Duodenal mucosa (tissue), 2 donors: ENCODE measurements at regions not wholly inside any gene's neighbourhood (a gene's known extent, or its start where the extent isn't known, plus 50 kb on each side); places are given as distances from the start of the nearest gene placed in this dataset.

Experiments
- H3K27ac ChIP-seq: one replicate; pipeline ENCODE4 v1.7.0; 2013; ENCODE audit warnings: low read depth, low read length
- H3K27me3 ChIP-seq, 2 donors: one replicate each; pipeline ENCODE4 v1.7.0; 2013; ENCODE audit warnings: low read length in 2 of 2, control low read depth in 1 of 2; ENCODE audit not compliant: insufficient read depth in 2 of 2, control insufficient read depth in 1 of 2
- H3K36me3 ChIP-seq, 2 donors: one replicate each; pipeline ENCODE4 v1.7.0; 2013; ENCODE audit warnings: low read length in 2 of 2, control low read depth in 1 of 2; ENCODE audit not compliant: insufficient read depth in 2 of 2, control insufficient read depth in 1 of 2
- H3K4me1 ChIP-seq, 2 donors: one replicate each; pipeline ENCODE4 v1.7.0; 2013; ENCODE audit warnings: low read length in 2 of 2, control low read depth in 1 of 2; ENCODE audit not compliant: insufficient read depth in 2 of 2, control insufficient read depth in 1 of 2
- H3K4me3 ChIP-seq, 2 donors: one replicate each; pipeline ENCODE4 v1.7.0; 2013; ENCODE audit warnings: low read length in 2 of 2, low read depth in 1 of 2
- H3K9ac ChIP-seq, 2 donors: one replicate each; pipeline ENCODE4 v1.7.0; 2013; ENCODE audit warnings: low read length in 2 of 2, low read depth in 1 of 2
- H3K9me3 ChIP-seq, 2 donors: one replicate each; pipeline ENCODE4 v1.7.0; 2013; ENCODE audit warnings: low read length in 2 of 2, control low read depth in 1 of 2; ENCODE audit not compliant: control insufficient read depth in 1 of 2

- H3K9ac ChIP-seq = no peak overlapping the region
- H3K27me3 ChIP-seq = no peaks in the 10 kb centered on the region
- H3K27ac ChIP-seq = no peak overlapping the region
- H3K4me1 ChIP-seq = no peaks in the 10 kb centered on the region
- H3K9me3 ChIP-seq = no peaks in the 10 kb centered on the region
- H3K4me3 ChIP-seq = no peak overlapping the region
- no peaks in the 10 kb centered on the region for H3K36me3 ChIP-seq
These were observed 344.7 kb downstream of the CDH26 start for GRCh38 chr20:60302875-60303274.

GRCh38 chr20:60304026-60304590 lies 345.9 kb downstream of the CDH26 start:
- Histone ChIP-seq H3K36me3 (no peaks in the 10 kb centered on the region), H3K27ac (no peak overlapping the region), H3K9me3 (no peaks in the 10 kb centered on the region), H3K4me1 (no peaks in the 10 kb centered on the region), H3K27me3 (no peaks in the 10 kb centered on the region), H3K4me3 (no peak overlapping the region), H3K9ac (no peak overlapping the region)

GRCh38 chr20:60304931-60305330 lies 346.7 kb downstream of the CDH26 start:
- no peaks in the 10 kb centered on the region for H3K4me1 ChIP-seq
- H3K9ac ChIP-seq = no peak overlapping the region
- no peaks in the 10 kb centered on the region for H3K9me3 ChIP-seq
- no peaks in the 10 kb centered on the region for H3K36me3 ChIP-seq
- no peaks in the 10 kb centered on the region for H3K27me3 ChIP-seq
- H3K27ac ChIP-seq = no peak overlapping the region
- no peak overlapping the region for H3K4me3 ChIP-seq

GRCh38 chr20:60306105-60306504 lies 347.9 kb downstream of the CDH26 start:
- Histone ChIP-seq H3K4me3 (no peak overlapping the region), H3K36me3 (no peaks in the 10 kb centered on the region), H3K27me3 (no peaks in the 10 kb centered on the region), H3K9ac (no peak overlapping the region), H3K4me1 (no peaks in the 10 kb centered on the region), H3K9me3 (no peaks in the 10 kb centered on the region), H3K27ac (no peak overlapping the region)

GRCh38 chr20:60306551-60306950 lies 348.3 kb downstream of the CDH26 start:
- Histone ChIP-seq H3K9me3 (no peaks in the 10 kb centered on the region), H3K36me3 (no peaks in the 10 kb centered on the region), H3K27me3 (no peaks in the 10 kb centered on the region), H3K4me1 (no peaks in the 10 kb centered on the region), H3K9ac (no peak overlapping the region), H3K27ac (no peak overlapping the region), H3K4me3 (no peak overlapping the region)

GRCh38 chr20:60310560-60311349 lies 352.5 kb downstream of the CDH26 start:
- no peak overlapping the region for H3K4me3 ChIP-seq
- H3K9me3 ChIP-seq = no peaks in the 10 kb centered on the region
- H3K27ac ChIP-seq = no peak overlapping the region
- no peaks in the 10 kb centered on the region for H3K36me3 ChIP-seq
- no peaks in the 10 kb centered on the region for H3K27me3 ChIP-seq
- H3K4me1 ChIP-seq = no peaks in the 10 kb centered on the region
- H3K9ac ChIP-seq = no peak overlapping the region

GRCh38 chr20:60313191-60313590 lies 355.0 kb downstream of the CDH26 start:
- H3K4me3 ChIP-seq = no peak overlapping the region
- no peak overlapping the region for H3K27ac ChIP-seq
- no peaks in the 10 kb centered on the region for H3K36me3 ChIP-seq
- no peak overlapping the region for H3K9ac ChIP-seq
- H3K9me3 ChIP-seq = no peaks in the 10 kb centered on the region
- no peaks in the 10 kb centered on the region for H3K4me1 ChIP-seq
- no peaks in the 10 kb centered on the region for H3K27me3 ChIP-seq

- H3K27ac ChIP-seq = no peak overlapping the region
These were observed 355.4 kb downstream of the CDH26 start for GRCh38 chr20:60313614-60314013.

GRCh38 chr20:60314727-60315126 lies 356.5 kb downstream of the CDH26 start:
- H3K9me3 ChIP-seq = no peaks in the 10 kb centered on the region
- H3K27me3 ChIP-seq = no peaks in the 10 kb centered on the region
- H3K36me3 ChIP-seq = no peaks in the 10 kb centered on the region
- no peak overlapping the region for H3K27ac ChIP-seq
- no peak overlapping the region for H3K9ac ChIP-seq
- H3K4me1 ChIP-seq = no peaks in the 10 kb centered on the region
- H3K4me3 ChIP-seq = no peak overlapping the region

More at GRCh38 chr20:60313614-60314013, 355.4 kb downstream of the CDH26 start:
- H3K9ac ChIP-seq = no peak overlapping the region
- H3K36me3 ChIP-seq = no peaks in the 10 kb centered on the region
- no peaks in the 10 kb centered on the region for H3K9me3 ChIP-seq
- H3K4me3 ChIP-seq = no peak overlapping the region
- no peaks in the 10 kb centered on the region for H3K27me3 ChIP-seq
- H3K4me1 ChIP-seq = no peaks in the 10 kb centered on the region

- H3K9me3 ChIP-seq = no peaks in the 10 kb centered on the region
- no peaks in the 10 kb centered on the region for H3K36me3 ChIP-seq
- no peak overlapping the region for H3K27ac ChIP-seq
- no peak overlapping the region for H3K9ac ChIP-seq
- no peaks in the 10 kb centered on the region for H3K4me1 ChIP-seq
- no peaks in the 10 kb centered on the region for H3K27me3 ChIP-seq
- H3K4me3 ChIP-seq = no peak overlapping the region
These were observed 358.4 kb downstream of the CDH26 start for GRCh38 chr20:60316476-60317158.
